ENCODE measurements at regions not wholly inside any gene's neighbourhood (a gene's known extent, or its start where the extent isn't known, plus 50 kb on each side); places are given as distances from the start of the nearest gene placed in this dataset.

- TF ChIP-seq CTCF (conservative IDR thresholded peaks at IDR 0.05; ENCODE audit: low read length): no peak
- TF ChIP-seq EZH2phosphoT487 (IDR thresholded peaks at IDR 0.05; ENCODE audit: borderline replicate concordance, low read depth, low read length): no peak
Measured at GRCh38 chr6:156451088-156451487, 326.1 kb upstream of the ARID1B start.

Measured in OCI-LY7 (cell line).